Naive B cell (primary cell): ENCODE measurements at regions not wholly inside any gene's neighbourhood (a gene's known extent, or its start where the extent isn't known, plus 50 kb on each side); places are given as distances from the start of the nearest gene placed in this dataset.

Experiments used
- ATAC-seq, 2 donors: fragments of 150-1000 bp; cut with Tn5 transposase; 2 replicates each; pipeline ENCODE4 v1.10.0; 2021; ENCODE audit warnings: low read depth in 2 of 2, mild to moderate bottlenecking in 2 of 2, moderate library complexity in 2 of 2
- DNase-seq: peaks from one replicate; pipeline ENCODE4 v3.0.0; 2022
- H3K27ac Mint-ChIP-seq, 6 donors: one replicate each; pipeline ENCODE4 v1.8.0; 2020 to 2022; ENCODE audit warnings: mild to moderate bottlenecking in 6 of 6, mixed read lengths in 6 of 6, moderate library complexity in 5 of 6, inconsistent platforms in 2 of 6
- H3K27me3 Mint-ChIP-seq, 3 donors: one replicate each; pipeline ENCODE4 v1.8.0; 2021 to 2022; ENCODE audit warnings: mixed read lengths in 3 of 3, mild to moderate bottlenecking in 1 of 3
- H3K36me3 Mint-ChIP-seq, 2 donors: one replicate each; pipeline ENCODE4 v1.8.0; 2020 to 2022; ENCODE audit warnings: mixed read lengths in 2 of 2, inconsistent platforms in 1 of 2, mild to moderate bottlenecking in 1 of 2
- H3K4me1 Mint-ChIP-seq, 3 donors: one replicate each; pipeline ENCODE4 v1.8.0; 2020 to 2022; ENCODE audit warnings: mixed read lengths in 3 of 3, inconsistent platforms in 1 of 3, mild to moderate bottlenecking in 1 of 3, moderate library complexity in 1 of 3
- H3K4me3 Mint-ChIP-seq, 8 donors: one replicate each; pipeline ENCODE4 v1.8.0; 2020 to 2022; ENCODE audit warnings: mild to moderate bottlenecking in 8 of 8, mixed read lengths in 8 of 8, moderate library complexity in 8 of 8, inconsistent platforms in 2 of 8
- H3K9me3 Mint-ChIP-seq, 7 donors: one replicate each; pipeline ENCODE4 v1.8.0; 2020 to 2022; ENCODE audit warnings: mixed read lengths in 7 of 7, mild to moderate bottlenecking in 5 of 7, inconsistent platforms in 2 of 7, moderate library complexity in 1 of 7

DNA sequence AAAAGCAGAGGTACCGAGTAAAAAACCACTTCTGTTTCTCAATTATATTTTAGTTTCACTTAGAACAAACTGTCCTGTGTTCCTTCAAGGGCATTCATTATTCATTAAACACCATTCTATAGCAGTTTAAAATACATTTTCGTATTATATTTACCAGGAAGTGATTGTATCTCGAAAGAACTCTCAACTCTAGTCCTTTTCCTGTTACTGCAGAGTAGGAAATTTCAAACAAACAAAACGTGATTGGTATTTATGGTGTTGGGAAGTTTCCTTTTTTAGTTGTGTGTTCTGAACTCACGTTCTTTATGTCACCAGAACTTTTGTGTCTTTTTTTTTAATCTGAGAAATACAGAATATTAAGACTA, 139.5 kb upstream of the BTBD3 start:
- Mint-ChIP-seq H3K36me3 (no peaks in the 10 kb centered on the region), H3K27me3 (peaks cover 0 to 5% (median 0%) of the 10 kb centered on the region in 3 donors), H3K27ac (no peak overlapping the region), H3K4me1 (peaks cover 0 to 4% (median 0%) of the 10 kb centered on the region in 3 donors), H3K9me3 (peaks cover 1 to 12% (median 6%) of the 10 kb centered on the region in 7 donors), H3K4me3 (no peak overlapping the region)
- ATAC-seq (no peak), DNase-seq (no peak)

DNA sequence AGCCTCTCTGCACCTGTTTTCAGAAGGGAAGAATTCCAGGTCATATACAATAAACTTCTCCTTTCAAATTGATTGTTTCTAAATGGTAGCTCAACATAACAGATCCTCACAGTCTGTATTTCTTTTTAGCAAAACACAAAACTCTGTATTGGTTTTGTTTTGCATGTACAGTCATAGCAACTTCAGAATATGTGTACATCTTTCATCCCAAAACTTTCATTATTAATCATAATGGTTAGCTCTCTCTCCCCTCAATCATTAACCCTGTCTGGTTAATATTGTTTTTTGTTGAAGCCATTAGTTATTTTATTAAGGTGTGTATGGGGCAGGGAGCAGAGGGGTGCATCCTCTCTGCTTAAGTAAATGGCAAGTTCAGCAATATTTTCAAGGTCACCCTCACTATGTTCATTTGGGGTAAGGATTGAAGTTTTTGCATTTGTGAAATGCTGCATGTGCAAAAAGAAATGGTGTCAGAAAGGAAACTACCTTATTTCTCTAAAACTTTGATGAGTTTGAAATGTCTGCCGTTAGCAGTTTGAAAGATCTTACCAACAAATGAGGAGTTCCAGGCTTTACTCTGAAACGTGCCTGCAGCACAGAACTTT, 136.8 kb upstream of the BTBD3 start:
- ATAC-seq (no peak), DNase-seq (no peak)
- Mint-ChIP-seq H3K4me3 (no peak overlapping the region), H3K4me1 (peaks cover 0 to 4% (median 0%) of the 10 kb centered on the region in 3 donors), H3K9me3 (peaks cover 0 to 9% (median 2%) of the 10 kb centered on the region in 7 donors), H3K27me3 (peaks cover 0 to 5% (median 0%) of the 10 kb centered on the region in 3 donors), H3K36me3 (no peaks in the 10 kb centered on the region), H3K27ac (no peak overlapping the region)

DNA sequence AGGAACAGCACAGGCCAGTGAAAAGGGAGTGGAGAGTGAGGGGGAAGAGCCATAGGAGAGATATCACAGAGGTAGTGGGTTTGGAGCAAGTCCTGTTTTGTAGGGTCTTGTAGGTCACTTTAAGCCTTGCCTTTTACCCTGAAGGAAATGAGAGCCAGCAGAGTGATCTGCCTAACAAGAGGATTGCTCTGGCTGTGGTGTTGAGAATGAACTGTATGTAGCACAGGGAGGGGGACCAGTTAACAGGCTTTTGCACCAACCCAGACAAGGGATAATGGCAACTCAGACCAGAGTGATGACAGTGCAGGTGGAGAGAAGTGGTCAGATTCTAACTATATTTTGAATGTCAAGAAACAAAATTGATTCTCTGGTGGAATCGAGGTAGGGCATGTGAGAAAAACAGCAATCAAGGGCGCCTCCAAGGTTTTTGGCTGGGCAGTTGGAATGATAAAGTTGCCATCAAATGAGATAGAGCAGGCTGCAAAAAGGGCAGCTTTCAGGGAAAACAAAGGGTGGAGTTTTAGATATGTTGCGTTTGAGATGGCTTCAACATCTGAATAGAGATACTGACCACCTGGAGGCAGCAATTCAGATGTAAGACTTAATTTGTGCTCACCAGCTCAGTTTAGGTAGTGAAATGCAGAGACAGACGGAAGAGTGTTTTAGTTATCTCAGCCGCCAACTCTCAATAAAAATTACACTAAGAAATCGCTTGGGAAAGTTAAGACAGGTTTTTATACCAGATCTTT, 134.4 kb upstream of the BTBD3 start:
- no peak for ATAC-seq
- peaks cover 0 to 5% (median 0%) of the 10 kb centered on the region in 3 donors for H3K27me3 Mint-ChIP-seq
- H3K9me3 Mint-ChIP-seq = peaks cover 0 to 9% (median 2%) of the 10 kb centered on the region in 7 donors
- no peak for DNase-seq
- H3K4me3 Mint-ChIP-seq = no peak overlapping the region
- no peaks in the 10 kb centered on the region for H3K36me3 Mint-ChIP-seq
- no peaks in the 10 kb centered on the region for H3K4me1 Mint-ChIP-seq
- H3K27ac Mint-ChIP-seq = no peak overlapping the region

DNA sequence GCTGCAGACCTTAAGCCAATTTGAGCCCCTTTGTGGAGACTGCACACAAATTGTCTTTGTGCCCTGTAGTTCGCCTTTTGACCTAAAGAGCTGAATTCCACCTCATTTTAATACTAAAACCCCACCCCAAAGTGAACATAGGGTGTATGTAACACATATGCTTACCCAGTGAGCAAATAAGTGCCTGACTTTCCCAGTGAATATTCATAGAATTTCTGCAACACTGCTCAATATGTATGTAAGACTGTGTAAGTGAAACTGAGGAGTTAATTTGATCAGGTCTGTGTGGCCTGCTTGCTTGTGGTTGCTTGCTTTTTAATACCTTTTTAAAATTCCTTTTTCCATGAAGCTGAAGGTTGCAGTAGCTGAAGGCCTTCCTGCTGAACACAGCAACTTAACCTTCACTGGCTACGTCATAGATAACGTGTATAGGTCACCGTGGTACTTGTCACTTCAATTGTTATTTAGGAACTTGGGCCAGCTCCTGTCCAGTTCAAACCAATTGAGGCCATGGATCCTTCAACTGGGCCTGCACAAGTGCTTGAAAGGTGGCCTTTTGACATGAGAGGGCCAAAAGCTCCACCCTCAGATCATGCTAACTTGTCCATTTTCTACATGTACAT, 131.7 kb upstream of the BTBD3 start:
- DNase-seq (no peak), ATAC-seq (no peak)
- no peak overlapping the region for H3K4me3 Mint-ChIP-seq
- no peak overlapping the region for H3K27ac Mint-ChIP-seq
- no peaks in the 10 kb centered on the region for H3K36me3 Mint-ChIP-seq
- H3K27me3 Mint-ChIP-seq = no peaks in the 10 kb centered on the region
- H3K9me3 Mint-ChIP-seq = peaks cover 0 to 5% (median 0%) of the 10 kb centered on the region in 7 donors
- H3K4me1 Mint-ChIP-seq = no peaks in the 10 kb centered on the region

DNA sequence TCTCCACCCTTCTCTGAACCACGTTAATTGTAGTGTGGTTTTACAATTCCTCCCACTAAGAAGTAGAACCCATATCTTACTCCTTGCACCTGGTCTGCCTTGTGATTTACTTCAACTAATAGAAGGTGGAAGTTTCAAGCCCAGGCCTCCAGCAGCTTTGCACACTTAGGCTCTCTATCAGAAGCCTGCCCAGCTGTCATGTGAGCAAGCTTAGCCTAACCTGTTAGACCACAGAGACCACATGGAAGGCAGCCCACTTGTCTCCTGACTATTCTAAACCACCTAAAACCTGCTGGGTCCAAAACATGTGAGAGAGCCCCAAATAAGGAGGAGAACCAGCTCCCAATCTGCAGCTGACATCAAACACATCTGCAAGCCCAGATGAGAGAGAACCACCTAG, 127.6 kb upstream of the BTBD3 start:
- no peak overlapping the region for H3K4me3 Mint-ChIP-seq
- H3K9me3 Mint-ChIP-seq = peaks cover 0 to 4% (median 0%) of the 10 kb centered on the region in 7 donors
- no peak overlapping the region for H3K27ac Mint-ChIP-seq
- no peak for ATAC-seq
- no peak for DNase-seq
- no peaks in the 10 kb centered on the region for H3K36me3 Mint-ChIP-seq
- no peaks in the 10 kb centered on the region for H3K27me3 Mint-ChIP-seq
- H3K4me1 Mint-ChIP-seq = no peaks in the 10 kb centered on the region

DNA sequence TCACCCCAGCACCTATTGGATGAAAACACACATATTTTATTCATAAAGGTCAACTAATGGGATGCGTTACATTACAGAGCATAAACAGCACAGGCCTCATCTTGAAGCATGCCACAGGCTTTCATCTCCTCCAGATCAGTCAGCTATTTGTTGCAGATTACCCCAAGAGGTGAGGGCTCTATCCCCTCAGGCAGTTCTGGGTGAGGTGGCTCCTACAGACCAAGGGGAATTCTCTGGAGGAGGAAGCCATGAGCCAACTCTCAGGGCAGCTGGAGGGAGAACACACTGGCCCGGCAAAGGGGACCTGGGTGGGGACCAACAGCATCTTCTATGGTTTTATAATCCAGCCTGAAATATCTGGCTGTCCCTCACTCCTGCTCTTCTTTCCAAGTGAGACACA, 126.4 kb upstream of the BTBD3 start:
- Mint-ChIP-seq H3K27me3 (no peaks in the 10 kb centered on the region), H3K4me3 (no peak overlapping the region), H3K36me3 (no peaks in the 10 kb centered on the region), H3K9me3 (peaks cover 0 to 9% (median 0%) of the 10 kb centered on the region in 7 donors), H3K27ac (no peak overlapping the region), H3K4me1 (no peaks in the 10 kb centered on the region)
- no peak for ATAC-seq
- DNase-seq = no peak

DNA sequence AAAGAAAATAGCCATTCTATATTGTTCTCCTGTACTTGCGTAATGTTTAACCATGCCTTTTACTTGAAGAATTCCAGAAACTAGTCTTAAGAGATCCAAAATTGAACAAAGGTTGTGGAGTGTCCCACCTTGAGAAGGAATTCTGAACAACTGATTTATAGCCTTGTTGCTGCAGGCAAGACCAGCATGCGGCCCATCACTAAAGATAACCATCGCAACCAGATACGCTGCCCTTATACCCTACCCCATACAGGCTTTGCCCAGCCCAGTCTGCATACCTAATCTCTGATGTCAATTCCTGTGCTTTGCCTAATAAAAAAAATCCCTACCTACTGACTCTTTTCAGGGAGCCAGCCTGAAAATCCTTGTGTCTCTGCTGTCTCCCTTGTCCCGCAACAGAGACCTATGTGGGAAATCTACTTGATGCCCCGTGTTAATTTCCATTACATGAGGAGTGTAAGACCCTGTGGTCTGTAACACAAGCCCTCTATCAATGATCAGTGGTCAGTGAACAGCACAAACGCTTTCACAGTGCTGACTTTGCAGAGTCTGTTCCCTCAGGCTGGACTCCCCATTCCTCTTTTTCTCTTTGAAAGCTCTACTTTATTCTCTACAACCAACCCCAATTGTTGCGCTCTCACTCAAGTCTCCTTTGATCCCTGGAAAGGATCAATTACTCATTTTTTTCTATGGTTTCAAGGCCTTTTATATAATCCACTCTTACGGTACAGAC, 125.7 kb upstream of the BTBD3 start:
- ATAC-seq (no peak), DNase-seq (no peak)
- Mint-ChIP-seq H3K4me3 (no peak overlapping the region), H3K4me1 (no peaks in the 10 kb centered on the region), H3K27me3 (peaks cover 0 to 5% (median 0%) of the 10 kb centered on the region in 3 donors), H3K27ac (no peak overlapping the region), H3K9me3 (peaks cover 0 to 9% (median 0%) of the 10 kb centered on the region in 7 donors), H3K36me3 (no peaks in the 10 kb centered on the region)

DNA sequence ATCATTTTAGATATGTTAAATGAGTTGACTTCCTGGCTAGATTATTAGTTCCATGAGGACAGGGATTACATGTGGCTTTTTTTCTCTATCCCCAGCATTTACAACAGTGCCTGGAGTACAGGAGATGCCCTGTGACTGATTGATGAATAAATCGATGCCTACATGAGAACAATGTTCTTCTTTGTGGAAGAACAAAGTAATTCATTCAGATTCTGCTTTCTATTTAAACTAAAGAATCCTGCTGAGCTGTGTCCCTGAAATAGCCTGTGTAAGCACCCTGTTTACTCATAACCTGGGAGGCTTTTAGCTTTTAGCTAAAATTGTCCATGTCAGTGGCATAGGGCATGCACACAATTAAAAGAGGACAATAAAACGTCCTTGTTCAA, 125.1 kb upstream of the BTBD3 start:
- H3K27ac Mint-ChIP-seq = no peak overlapping the region
- no peak for DNase-seq
- no peaks in the 10 kb centered on the region for H3K36me3 Mint-ChIP-seq
- ATAC-seq = no peak
- peaks cover 0 to 9% (median 0%) of the 10 kb centered on the region in 7 donors for H3K9me3 Mint-ChIP-seq
- no peaks in the 10 kb centered on the region for H3K4me1 Mint-ChIP-seq
- no peak overlapping the region for H3K4me3 Mint-ChIP-seq
- peaks cover 0 to 5% (median 0%) of the 10 kb centered on the region in 3 donors for H3K27me3 Mint-ChIP-seq

DNA sequence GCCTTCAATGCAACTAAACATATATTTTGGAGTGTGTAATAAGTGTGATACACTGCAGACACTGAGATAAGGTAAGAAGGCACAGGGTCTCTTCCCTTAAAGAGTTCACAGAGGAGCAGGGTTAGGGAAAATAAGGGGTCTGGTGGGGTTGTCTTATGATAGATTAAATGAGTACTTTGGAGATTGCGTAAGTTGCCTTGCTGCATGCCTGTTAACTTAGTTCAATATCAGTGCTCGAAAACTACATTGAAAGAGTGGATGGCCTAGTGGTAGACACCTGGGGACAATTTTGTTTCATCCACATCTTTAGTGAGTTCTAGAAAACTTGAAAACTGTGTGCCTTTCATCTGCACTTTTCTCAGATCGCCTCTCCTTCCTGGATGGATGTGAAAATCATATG, 123.2 kb upstream of the BTBD3 start:
- Mint-ChIP-seq H3K36me3 (no peaks in the 10 kb centered on the region), H3K9me3 (peaks cover 0 to 9% (median 0%) of the 10 kb centered on the region in 7 donors), H3K27ac (no peak overlapping the region), H3K4me1 (no peaks in the 10 kb centered on the region), H3K4me3 (no peak overlapping the region), H3K27me3 (peaks cover 0 to 5% (median 0%) of the 10 kb centered on the region in 3 donors)
- DNase-seq = no peak
- no peak for ATAC-seq

DNA sequence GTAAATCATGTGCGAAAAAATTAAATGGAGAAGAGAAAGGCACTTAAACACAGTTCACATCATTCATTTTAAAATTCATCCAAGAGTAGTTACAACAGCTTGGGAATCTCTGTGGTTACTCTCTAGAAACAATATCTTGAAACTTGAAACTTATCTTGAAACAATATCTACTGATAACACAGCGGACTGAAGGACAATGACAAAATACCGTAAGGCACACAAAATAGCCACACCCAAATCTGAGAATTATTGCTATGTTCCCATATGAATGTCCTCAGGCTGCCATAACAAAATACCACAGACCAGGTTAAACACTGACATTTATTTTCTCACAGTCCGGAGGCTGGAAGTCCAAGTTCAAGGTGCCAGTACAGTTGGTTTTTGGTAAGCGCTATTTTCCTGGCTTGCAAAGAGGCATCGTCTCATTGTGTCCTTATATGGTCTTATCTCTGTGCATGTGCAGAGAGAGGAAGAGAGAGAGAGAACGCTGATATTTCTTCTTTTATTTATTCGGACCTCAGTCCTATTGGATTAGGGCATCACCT, 122.5 kb upstream of the BTBD3 start:
- Mint-ChIP-seq H3K27ac (no peak overlapping the region), H3K4me3 (no peak overlapping the region), H3K36me3 (no peaks in the 10 kb centered on the region), H3K27me3 (peaks cover 0 to 5% (median 0%) of the 10 kb centered on the region in 3 donors), H3K4me1 (no peaks in the 10 kb centered on the region), H3K9me3 (peaks cover 0 to 9% (median 0%) of the 10 kb centered on the region in 7 donors)
- no peak for ATAC-seq
- DNase-seq = no peak

DNA sequence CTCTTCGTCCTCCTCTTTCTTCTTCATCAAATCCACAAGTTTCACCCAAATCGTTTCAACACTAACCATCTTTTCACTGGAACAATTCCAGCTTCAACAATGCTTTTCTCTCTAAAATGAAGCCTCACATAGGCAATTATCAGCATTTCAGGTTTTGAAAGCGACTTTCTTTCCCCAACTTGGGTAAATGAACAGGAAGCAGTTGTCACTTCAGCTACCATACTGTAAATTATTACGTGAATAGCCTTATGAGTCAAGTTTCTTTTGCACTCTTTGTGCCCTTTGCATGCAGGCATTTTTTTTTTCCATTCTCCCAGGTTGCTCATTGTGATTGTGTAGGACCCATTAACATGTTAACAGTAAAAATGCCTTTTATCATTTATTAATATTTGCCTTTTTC, 121.7 kb upstream of the BTBD3 start:
- Mint-ChIP-seq H3K4me3 (no peak overlapping the region), H3K9me3 (peaks cover 0 to 9% (median 0%) of the 10 kb centered on the region in 7 donors), H3K27me3 (peaks cover 0 to 5% (median 0%) of the 10 kb centered on the region in 3 donors), H3K4me1 (no peaks in the 10 kb centered on the region), H3K36me3 (no peaks in the 10 kb centered on the region), H3K27ac (no peak overlapping the region)
- no peak for DNase-seq
- ATAC-seq = no peak

DNA sequence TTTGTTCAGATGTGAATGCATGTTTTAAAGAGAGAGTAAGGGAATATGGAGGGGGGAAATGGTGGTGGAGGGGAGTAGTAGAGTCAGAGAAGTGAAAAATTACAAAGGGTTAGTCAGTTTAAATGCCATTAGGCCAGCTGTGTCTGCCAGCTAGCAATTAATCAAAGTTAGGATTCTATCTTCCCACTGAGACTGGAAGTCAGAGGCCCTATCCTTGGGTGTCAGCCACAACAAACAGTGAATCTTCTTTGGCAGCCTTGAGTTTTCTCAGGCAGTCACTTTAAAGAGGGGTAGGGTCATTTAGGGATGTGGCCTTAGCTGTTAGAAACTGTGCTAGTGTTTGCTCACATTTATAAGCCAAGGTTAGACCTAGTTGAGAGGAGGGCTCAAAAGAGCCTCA, 120.5 kb upstream of the BTBD3 start:
- H3K4me3 Mint-ChIP-seq = no peak overlapping the region
- H3K36me3 Mint-ChIP-seq = no peaks in the 10 kb centered on the region
- ATAC-seq = no peak
- DNase-seq = no peak
- H3K27ac Mint-ChIP-seq = no peak overlapping the region
- peaks cover 0 to 5% (median 0%) of the 10 kb centered on the region in 3 donors for H3K27me3 Mint-ChIP-seq
- H3K4me1 Mint-ChIP-seq = no peaks in the 10 kb centered on the region
- peaks cover 0 to 8% (median 0%) of the 10 kb centered on the region in 7 donors for H3K9me3 Mint-ChIP-seq

DNA sequence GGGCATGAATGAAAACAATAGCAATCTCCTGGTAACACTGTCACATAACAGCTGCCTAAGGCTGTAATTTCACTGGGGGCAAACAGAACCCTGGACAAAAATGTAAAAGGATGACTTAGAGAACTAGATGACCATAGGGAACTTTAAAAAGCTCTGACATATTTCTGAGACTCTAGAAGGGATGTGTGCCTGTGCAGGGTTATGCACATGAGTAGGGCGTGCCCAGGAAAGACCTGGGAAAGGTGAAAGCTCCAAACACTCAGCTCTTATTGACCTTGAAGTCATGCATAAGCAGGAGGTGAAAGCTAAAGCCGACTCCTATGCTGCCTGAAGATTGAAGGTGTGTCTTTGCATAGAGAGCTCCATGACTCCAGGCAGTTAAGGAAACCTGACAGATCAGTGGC, 118.4 kb upstream of the BTBD3 start:
- H3K4me1 Mint-ChIP-seq = no peaks in the 10 kb centered on the region
- no peak for ATAC-seq
- H3K27me3 Mint-ChIP-seq = peaks cover 0 to 5% (median 0%) of the 10 kb centered on the region in 3 donors
- H3K36me3 Mint-ChIP-seq = no peaks in the 10 kb centered on the region
- H3K4me3 Mint-ChIP-seq = no peak overlapping the region
- H3K27ac Mint-ChIP-seq = no peak overlapping the region
- no peak for DNase-seq
- peaks cover 0 to 5% (median 0%) of the 10 kb centered on the region in 7 donors for H3K9me3 Mint-ChIP-seq
